ENCODE measurements at regions not wholly inside any gene's neighbourhood (a gene's known extent, or its start where the extent isn't known, plus 50 kb on each side); places are given as distances from the start of the nearest gene placed in this dataset.

GRCh38 chr9:73234008-73234360 lies 82.3 kb downstream of the ANXA1 start:
- TF ChIP-seq, protein P1, sequence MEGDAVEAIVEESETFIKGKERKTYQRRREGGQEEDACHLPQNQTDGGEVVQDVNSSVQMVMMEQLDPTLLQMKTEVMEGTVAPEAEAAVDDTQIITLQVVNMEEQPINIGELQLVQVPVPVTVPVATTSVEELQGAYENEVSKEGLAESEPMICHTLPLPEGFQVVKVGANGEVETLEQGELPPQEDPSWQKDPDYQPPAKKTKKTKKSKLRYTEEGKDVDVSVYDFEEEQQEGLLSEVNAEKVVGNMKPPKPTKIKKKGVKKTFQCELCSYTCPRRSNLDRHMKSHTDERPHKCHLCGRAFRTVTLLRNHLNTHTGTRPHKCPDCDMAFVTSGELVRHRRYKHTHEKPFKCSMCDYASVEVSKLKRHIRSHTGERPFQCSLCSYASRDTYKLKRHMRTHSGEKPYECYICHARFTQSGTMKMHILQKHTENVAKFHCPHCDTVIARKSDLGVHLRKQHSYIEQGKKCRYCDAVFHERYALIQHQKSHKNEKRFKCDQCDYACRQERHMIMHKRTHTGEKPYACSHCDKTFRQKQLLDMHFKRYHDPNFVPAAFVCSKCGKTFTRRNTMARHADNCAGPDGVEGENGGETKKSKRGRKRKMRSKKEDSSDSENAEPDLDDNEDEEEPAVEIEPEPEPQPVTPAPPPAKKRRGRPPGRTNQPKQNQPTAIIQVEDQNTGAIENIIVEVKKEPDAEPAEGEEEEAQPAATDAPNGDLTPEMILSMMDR (IDR thresholded peaks at IDR 0.05; ENCODE audit: insufficient read depth, low read length, poor library complexity, severe bottlenecking), result no peak
- TF ChIP-seq EZH2phosphoT487 (conservative IDR thresholded peaks at IDR 0.05; ENCODE audit: low read length), result no peak

Data from SU-DHL-6 (cell line).